ENCODE measurements at regions not wholly inside any gene's neighbourhood (a gene's known extent, or its start where the extent isn't known, plus 50 kb on each side); places are given as distances from the start of the nearest gene placed in this dataset.
"Not testable (repeated sequence)": the region's sequence is repeated elsewhere in the genome, so short reads cannot be mapped to it uniquely, and the experiment has no call there.

DNA sequence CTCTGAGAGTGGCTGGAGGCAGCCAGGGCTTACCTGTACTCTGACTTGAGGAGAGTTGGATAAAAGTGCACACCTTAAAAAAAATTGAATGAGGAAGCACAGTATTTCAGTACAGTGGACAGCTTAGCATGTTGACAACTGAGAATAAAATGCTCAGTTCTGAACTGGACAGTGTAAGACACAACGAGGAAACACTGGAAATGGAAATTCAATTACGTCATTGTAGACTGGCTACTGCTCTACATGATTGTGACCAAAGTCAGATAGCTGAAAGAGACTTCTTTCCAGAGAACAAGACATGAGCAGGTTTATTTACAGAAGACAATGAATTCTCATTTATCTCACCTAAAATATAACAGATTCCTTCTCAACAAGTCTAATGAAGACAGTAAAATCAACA lies 100.1 kb downstream of the CCDC74A start:
- DNase-seq, CTCF ChIA-PET: not testable (repeated sequence)

DNA sequence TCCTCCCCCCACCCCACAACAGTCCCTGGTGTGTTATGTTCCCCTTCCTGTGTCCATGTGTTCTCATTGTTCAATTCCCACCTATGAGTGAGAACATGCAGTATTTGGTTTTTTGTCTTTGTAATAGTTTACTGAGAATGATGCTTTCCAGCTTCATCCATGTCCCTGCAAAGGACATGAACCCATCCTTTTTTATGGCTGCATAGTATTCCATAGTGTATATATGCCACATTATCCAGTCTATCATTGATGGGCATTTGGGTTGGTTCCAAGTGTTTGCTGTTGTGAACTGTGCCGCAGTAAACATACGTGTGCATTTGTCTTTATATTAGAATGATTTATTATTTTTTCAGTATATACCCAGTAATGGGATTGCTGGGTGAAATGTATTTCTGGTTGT lies 104.0 kb downstream of the CCDC74A start:
- H3K27me3 Mint-ChIP-seq, H3K27ac Mint-ChIP-seq, H3K4me3 Mint-ChIP-seq, DNase-seq, CTCF ChIA-PET, H3K4me1 Mint-ChIP-seq, H3K36me3 Mint-ChIP-seq, H3K9me3 Mint-ChIP-seq: not testable (repeated sequence)

More for the DNA sequence above, 100.1 kb downstream of the CCDC74A start:
- H3K9me3 Mint-ChIP-seq, H3K27ac Mint-ChIP-seq, H3K27me3 Mint-ChIP-seq, H3K36me3 Mint-ChIP-seq, H3K4me1 Mint-ChIP-seq, H3K4me3 Mint-ChIP-seq: not testable (repeated sequence)

DNA sequence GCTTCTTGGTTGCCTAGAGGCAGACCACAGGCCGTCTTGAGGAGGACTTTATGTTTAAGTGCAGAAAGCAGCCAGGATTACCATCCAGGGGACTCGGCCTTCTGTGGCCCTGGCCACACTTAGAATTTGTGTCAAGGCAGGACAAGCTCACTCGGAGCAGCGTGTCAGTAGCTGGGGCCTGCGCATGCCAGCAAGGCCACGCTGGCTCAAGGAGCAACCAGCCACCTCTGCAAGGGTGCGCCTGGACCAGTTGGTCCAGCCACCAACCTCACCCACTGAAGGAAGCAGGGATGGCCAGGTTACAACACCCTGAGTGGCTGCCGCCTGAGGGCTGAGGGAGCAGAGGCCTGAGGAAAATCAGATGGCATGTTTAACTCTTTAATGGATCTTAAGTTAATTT lies 105.7 kb downstream of the CCDC74A start:
- H3K4me1 Mint-ChIP-seq, H3K4me3 Mint-ChIP-seq, H3K27ac Mint-ChIP-seq, H3K9me3 Mint-ChIP-seq, DNase-seq, CTCF ChIA-PET, H3K36me3 Mint-ChIP-seq, H3K27me3 Mint-ChIP-seq: not testable (repeated sequence)

DNA sequence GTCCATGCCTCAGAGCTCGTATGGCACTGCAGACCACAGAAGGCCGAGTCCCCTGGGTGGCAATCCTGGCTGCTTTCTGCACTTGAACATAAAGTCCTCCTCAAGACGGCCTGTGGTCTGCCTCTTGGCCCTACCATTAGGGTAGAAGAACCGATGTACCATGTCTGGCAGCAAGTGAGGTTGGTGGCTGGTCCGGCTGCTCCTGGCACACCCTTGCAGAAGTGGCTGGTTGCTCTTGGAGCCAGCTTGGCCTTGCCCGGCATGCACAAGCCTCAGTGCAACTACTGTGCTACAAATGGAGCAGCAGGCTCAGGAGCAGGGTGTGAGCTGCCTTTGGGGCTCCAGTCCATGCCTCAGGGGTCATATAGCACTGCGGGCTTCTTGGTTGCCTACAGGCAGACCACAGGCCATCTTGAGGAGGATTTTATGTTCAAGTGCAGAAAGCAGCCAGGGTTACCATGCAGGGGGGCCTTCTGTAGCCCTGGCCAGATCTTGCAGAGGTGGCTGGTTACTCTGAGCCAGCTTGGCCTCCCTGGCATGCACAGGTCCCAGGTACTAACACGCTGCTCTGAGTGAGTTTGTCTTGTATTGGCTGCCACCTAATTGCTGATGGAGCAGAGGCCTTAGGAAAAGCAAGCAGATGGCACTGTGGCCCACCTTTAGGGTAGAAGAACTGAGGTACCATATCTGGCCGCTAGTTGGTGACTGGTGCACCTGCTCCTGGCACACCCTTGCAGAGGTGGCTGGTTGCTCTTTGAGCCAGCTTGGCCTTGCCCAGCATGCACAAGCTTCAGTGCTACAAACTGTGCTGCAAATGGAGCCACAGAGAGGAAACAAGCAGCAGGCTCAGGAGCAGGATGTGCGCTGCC lies 106.4 kb downstream of the CCDC74A start:
- H3K27me3 Mint-ChIP-seq, H3K9me3 Mint-ChIP-seq, H3K4me1 Mint-ChIP-seq, DNase-seq, CTCF ChIA-PET, H3K4me3 Mint-ChIP-seq, H3K27ac Mint-ChIP-seq, H3K36me3 Mint-ChIP-seq: not testable (repeated sequence)

DNA sequence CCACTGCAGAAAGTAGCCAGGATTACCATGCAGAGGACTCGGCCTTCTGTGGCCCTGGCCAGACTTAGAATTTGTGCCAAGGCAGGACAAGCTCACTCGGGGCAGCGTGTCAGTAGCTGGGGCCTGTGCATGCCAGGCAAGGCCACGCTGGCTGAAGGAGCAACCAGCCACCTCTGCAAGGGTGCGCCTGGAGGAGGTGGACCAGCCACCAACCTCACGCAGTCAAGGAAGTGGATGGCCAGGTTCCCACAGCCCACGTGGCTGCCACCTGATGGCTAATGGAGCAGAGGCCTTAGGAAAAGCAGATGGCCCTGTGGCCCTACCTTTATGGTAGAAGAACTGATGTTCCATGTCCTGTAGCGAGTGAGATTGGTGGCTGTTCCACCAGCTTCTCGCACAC lies 107.9 kb downstream of the CCDC74A start:
- H3K4me3 Mint-ChIP-seq: no peak overlapping the region
- CTCF ChIA-PET: no interaction called here
- H3K4me1 Mint-ChIP-seq: no peaks in the 10 kb centered on the region
- no peak overlapping the region for H3K27ac Mint-ChIP-seq
- H3K9me3 Mint-ChIP-seq: no peaks in the 10 kb centered on the region
- no peak for DNase-seq
- H3K36me3 Mint-ChIP-seq: no peaks in the 10 kb centered on the region
- H3K27me3 Mint-ChIP-seq: peaks cover under 1% of the 10 kb centered on the region

DNA sequence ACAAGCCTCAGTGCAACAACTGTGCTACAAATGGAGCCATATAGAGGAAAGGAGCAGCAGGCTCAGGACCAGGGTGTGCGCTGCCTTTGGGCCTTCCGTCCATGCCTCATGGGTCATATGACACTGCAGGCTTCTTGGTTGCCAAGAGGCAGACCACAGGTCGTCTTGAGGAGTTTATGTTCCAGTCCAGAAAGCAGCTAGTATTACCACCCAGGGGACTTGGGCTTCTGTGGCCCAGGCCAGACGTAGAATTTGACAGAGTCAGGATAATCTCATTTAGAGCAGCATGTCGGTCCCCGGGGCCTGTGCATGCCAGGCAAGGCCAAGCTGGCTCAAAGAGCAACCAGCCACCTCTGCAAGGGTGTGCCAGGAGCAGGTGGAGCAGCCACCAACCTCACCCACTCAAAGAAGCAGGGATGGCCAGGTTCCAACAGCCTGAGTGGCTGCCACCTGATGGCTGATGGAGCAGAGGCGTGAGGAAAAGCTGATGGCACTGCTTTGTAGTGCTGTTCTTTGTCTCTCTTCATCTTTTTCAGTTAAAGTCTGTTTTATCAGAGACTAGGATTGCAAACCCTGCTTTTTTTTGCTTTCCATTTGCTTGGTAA lies 109.1 kb downstream of the CCDC74A start:
- H3K9me3 Mint-ChIP-seq, H3K27me3 Mint-ChIP-seq, CTCF ChIA-PET, H3K4me1 Mint-ChIP-seq, H3K36me3 Mint-ChIP-seq, H3K4me3 Mint-ChIP-seq, DNase-seq, H3K27ac Mint-ChIP-seq: not testable (repeated sequence)

DNA sequence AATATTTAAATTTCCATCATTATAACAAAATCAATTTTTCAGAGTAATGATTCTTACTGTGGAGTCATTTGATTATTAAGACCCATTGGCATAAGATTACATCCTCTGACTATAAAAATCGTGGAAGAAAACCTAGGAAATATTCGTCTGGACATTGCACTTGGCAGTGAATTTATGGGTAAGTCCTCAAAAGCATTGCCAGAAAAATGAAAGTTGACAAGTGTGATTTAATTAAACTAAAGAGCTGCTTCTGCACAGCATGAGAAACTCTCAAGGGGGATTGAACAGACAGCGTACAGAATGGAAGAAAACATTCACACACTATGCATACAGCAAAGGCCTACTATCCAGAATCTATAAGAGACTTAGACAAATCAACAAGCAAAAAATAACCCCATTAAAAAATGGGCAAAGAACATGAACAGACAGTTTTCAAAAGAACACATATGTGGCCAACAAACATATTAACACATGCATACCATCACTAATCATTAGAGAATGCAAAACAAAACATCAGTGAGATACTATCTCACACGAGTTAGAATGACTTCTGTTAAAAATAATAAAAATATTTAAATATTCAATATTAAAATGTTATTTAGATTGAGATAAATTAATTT lies 111.4 kb downstream of the CCDC74A start:
- not testable (repeated sequence) for DNase-seq, H3K36me3 Mint-ChIP-seq, H3K27me3 Mint-ChIP-seq, H3K4me3 Mint-ChIP-seq, H3K27ac Mint-ChIP-seq, H3K4me1 Mint-ChIP-seq, H3K9me3 Mint-ChIP-seq
- CTCF ChIA-PET: interaction anchor here (0.6 kb wide), 1 partner anchor 35 kb away, joined by 3 read pairs; no protein-coding TSS in a partner anchor

DNA sequence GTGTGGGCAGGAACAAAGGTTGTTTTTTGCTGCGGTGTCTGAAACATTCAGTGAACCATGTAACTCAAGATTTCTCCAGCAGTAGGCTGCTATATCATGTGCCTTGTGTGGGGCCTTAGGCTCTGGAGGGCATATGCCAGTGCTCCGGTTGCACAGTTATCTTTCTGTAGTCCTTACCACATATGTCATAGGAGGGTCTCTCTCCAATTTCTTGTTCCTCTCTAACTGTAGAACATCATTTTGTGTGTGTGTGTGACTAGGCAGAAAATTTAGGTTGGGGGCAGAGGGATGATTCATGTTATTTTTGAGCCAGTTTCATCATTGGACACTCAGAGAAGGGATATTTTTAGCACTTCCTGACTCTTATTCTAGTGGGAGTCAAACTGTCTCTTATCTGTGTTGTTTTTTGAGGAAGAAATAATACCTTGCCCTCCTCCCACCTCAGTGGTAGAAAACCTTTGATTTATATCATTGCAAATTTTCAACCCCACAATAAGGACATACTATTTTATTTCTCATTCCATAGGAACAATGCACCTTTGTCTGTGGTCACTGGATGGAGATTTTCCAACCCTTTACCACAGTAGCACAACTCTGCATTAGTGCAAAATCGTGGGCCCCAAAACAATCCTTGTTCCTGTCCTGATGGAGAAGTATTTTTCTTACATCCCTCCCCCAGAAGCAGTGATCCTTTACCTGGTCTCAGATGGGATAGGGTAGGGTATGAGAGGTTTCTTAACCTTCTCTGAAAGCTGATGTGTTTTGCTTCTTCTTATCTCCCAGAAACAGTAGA lies 113.9 kb downstream of the CCDC74A start:
- CTCF ChIA-PET: no interaction called here
- Mint-ChIP-seq H3K27me3 (peaks cover 24% of the 10 kb centered on the region), H3K36me3 (no peaks in the 10 kb centered on the region), H3K4me1 (no peaks in the 10 kb centered on the region), H3K4me3 (no peak overlapping the region), H3K27ac (no peak overlapping the region), H3K9me3 (no peaks in the 10 kb centered on the region)
- no peak for DNase-seq

DNA sequence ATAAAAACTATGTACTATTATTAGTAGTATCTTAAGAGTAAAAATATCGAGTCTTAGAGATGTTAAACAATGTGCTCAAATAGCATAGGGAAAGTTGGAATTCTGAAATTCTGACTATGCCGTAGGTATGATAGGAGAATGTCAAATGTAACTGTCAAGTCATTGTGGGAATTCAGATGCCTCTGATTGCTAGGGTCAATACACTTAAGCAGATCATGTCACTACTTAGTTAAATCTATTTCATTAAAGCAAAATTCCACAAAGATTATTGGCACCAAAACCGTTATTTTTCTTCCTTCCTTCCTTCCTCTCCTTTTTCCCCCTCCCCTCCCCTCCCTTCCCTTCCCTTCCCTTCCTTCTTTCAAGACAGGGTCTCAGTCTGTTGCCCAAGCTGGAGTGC lies 115.5 kb downstream of the CCDC74A start:
- CTCF ChIA-PET, H3K4me3 Mint-ChIP-seq, H3K4me1 Mint-ChIP-seq, DNase-seq, H3K9me3 Mint-ChIP-seq, H3K36me3 Mint-ChIP-seq, H3K27ac Mint-ChIP-seq: not testable (repeated sequence)
- H3K27me3 Mint-ChIP-seq: peaks cover 38% of the 10 kb centered on the region

DNA sequence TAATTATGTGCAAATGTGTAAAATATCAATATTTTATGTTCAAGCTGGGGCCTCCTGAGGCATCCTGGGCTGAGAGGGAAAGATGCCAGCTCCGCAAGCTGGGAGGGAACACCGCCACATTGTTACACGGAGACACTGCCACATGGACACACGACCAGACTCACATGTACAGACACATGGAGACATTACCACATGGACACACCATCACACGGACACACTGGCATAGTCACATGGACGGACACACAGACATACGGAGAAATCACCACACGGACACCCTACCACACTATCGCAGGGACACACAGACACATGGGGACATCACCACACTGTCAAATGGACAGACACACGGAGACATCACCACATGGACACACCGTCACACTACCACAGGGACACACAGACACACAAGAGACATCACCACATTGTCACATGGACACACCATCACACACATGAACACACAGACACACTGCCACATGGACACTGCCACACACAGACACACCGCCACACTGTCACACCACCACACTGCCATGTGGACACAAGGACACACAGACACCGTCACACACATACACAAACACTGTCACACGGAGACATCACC lies 117.6 kb downstream of the CCDC74A start:
- H3K4me1 Mint-ChIP-seq: no peaks in the 10 kb centered on the region
- H3K36me3 Mint-ChIP-seq: no peaks in the 10 kb centered on the region
- H3K27me3 Mint-ChIP-seq: peaks cover 41% of the 10 kb centered on the region
- DNase-seq: no peak
- no peak overlapping the region for H3K27ac Mint-ChIP-seq
- CTCF ChIA-PET: no interaction called here
- H3K4me3 Mint-ChIP-seq: no peak overlapping the region
- no peaks in the 10 kb centered on the region for H3K9me3 Mint-ChIP-seq

DNA sequence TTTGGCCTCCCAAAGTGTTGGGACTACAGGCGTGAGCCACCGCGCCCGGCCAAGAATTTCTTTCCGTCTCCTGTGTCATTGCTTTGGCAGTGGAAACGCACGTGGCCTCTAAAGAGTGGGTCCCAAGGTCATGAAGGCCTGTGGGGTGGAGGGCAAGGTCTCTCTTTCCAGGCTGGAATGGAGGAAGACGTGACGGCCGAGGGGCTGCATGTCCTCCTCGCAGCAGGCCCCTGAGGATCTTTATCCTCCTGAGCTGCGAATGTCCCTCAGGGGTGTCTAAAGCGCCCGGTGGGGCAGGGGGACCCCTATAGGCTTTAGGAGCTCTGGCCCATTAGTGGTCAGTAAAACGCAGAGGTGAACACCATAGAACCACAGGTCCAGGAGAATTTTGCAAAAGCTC lies 118.5 kb downstream of the CCDC74A start:
- DNase-seq, H3K4me3 Mint-ChIP-seq, H3K9me3 Mint-ChIP-seq, H3K36me3 Mint-ChIP-seq, CTCF ChIA-PET, H3K27ac Mint-ChIP-seq, H3K4me1 Mint-ChIP-seq: not testable (repeated sequence)
- H3K27me3 Mint-ChIP-seq: peaks cover 37% of the 10 kb centered on the region

DNA sequence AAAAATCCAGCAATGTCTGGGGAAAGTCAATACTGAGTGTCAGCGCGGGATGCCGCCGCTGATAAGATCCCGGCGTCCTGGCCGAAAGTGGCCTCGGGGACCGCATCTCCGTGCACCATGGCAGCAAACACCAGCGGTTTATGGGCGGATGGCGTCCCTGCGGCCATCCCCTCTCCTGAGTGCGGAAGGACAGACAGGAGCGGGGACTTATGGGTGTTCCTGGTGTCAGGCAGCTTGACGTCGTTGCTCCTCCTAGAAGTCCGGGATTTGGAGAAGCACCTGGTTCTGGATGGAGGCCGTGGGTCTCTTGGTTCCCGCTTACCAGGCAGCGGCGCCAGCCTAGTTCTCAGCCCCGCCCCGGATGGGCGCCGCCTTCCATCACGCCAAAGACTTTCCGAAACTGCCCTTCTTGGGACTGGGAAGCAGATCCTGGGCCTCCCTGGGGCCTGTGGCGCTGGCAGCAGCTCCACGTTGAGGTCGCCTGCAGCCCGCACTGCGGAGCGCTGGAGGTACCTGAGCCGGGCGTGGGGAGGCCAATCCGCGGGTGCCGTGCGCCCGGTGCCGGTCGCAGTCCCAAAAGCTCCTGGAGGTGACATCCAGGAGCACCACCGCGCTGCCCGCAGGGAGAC lies 119.1 kb downstream of the CCDC74A start:
- no peaks in the 10 kb centered on the region for H3K9me3 Mint-ChIP-seq
- no peaks in the 10 kb centered on the region for H3K36me3 Mint-ChIP-seq
- CTCF ChIA-PET: no interaction called here
- DNase-seq: no peak
- no peak overlapping the region for H3K27ac Mint-ChIP-seq
- H3K27me3 Mint-ChIP-seq: peaks cover 37% of the 10 kb centered on the region
- no peak overlapping the region for H3K4me3 Mint-ChIP-seq
- no peaks in the 10 kb centered on the region for H3K4me1 Mint-ChIP-seq

DNA sequence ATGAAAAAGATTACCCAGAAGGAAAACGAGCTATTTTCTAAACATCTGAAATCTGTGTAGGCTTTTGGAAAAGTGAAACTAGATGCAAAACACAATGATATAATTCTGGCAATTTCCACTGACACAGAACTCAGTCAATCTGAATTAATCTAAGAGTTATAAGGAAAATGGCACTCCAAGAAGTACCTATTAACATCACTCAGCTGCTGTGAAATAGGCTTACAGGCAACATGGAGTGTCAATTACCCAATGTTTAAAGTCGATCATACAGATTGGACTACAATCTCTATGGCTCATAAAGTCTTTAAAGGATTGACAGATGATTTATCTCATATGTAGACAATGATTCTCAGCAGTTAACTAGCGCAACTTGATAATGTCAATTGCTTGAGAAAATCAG lies 120.9 kb downstream of the CCDC74A start:
- DNase-seq, H3K9me3 Mint-ChIP-seq, H3K4me3 Mint-ChIP-seq, H3K4me1 Mint-ChIP-seq, H3K27ac Mint-ChIP-seq, CTCF ChIA-PET, H3K36me3 Mint-ChIP-seq: not testable (repeated sequence)
- H3K27me3 Mint-ChIP-seq: peaks cover 33% of the 10 kb centered on the region

DNA sequence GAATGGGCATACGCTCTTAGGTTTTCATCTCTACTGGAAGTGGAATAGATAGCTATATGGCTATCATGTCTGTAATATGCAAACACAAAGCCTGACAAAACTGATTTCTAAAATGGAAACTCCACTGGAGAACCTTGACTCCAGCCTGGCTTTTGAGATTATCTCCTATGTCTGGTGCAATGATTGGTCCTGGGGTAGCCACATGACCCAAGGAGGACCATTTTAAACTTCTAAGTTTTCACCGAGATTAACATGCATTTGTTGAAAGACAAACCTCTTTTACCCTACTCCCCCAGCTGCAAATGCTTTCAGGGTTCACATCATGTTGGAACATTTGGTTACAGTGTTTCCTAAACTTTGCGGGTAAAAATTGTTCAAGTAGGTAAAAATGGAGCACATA lies 124.6 kb downstream of the CCDC74A start:
- CTCF ChIA-PET, H3K27ac Mint-ChIP-seq, H3K9me3 Mint-ChIP-seq, DNase-seq, H3K36me3 Mint-ChIP-seq, H3K4me3 Mint-ChIP-seq, H3K4me1 Mint-ChIP-seq: not testable (repeated sequence)
- H3K27me3 Mint-ChIP-seq: peaks cover 11% of the 10 kb centered on the region

All from activated naive CD4-positive, alpha-beta T cell treated with anti-CD3 and anti-CD28 coated beads, Interleukin-2, amount 10 ng/mL, durations not matched to agents 7 days and 5 days (primary cell).